Stimulated activated CD8-positive, alpha-beta memory T cell treated with anti-CD3 and anti-CD28 coated beads, Interleukin-15, amount 100 ng/mL, for 24 hours (primary cell): ENCODE measurements at regions not wholly inside any gene's neighbourhood (a gene's known extent, or its start where the extent isn't known, plus 50 kb on each side); places are given as distances from the start of the nearest gene placed in this dataset.
"Not testable (repeated sequence)": the region's sequence is repeated elsewhere in the genome, so short reads cannot be mapped to it uniquely, and the experiment has no call there.

Experiments
- DNase-seq: peaks from one replicate; pipeline ENCODE4 v3.0.0-alpha.2; 2020; ENCODE audit warnings: low read depth

- no peak for DNase-seq
Observed at GRCh38 chr3:159726231-159726964, 262.2 kb upstream of the IL12A start.

GRCh38 chr3:159727506-159727905 lies 261.1 kb upstream of the IL12A start:
- DNase-seq: no peak

- DNase-seq: no peak
Observed at GRCh38 chr3:159731254-159731653, 257.4 kb upstream of the IL12A start.

GRCh38 chr3:159732172-159733111 lies 256.2 kb upstream of the IL12A start:
- DNase-seq: no peak

GRCh38 chr3:159733194-159733860 lies 255.3 kb upstream of the IL12A start:
- DNase-seq: no peak

GRCh38 chr3:159734681-159735080 lies 254.0 kb upstream of the IL12A start:
- DNase-seq: no peak

GRCh38 chr3:159739166-159739565 lies 249.5 kb upstream of the IL12A start:
- no peak for DNase-seq

- no peak for DNase-seq
Observed at GRCh38 chr3:159739969-159740368, 248.7 kb upstream of the IL12A start.

- no peak for DNase-seq
Observed at GRCh38 chr3:159741281-159741680, 247.4 kb upstream of the IL12A start.

GRCh38 chr3:159748425-159748824 lies 240.2 kb upstream of the IL12A start:
- DNase-seq: no peak

GRCh38 chr3:159749406-159749805 lies 239.2 kb upstream of the IL12A start:
- DNase-seq: no peak

GRCh38 chr3:159751146-159751545 lies 237.5 kb upstream of the IL12A start:
- DNase-seq: no peak

- DNase-seq: no peak
Observed at GRCh38 chr3:159751752-159752151, 236.9 kb upstream of the IL12A start.

- not testable (repeated sequence) for DNase-seq
Observed at GRCh38 chr3:159756279-159757207, 232.1 kb upstream of the IL12A start.

GRCh38 chr3:159757341-159758060 lies 231.1 kb upstream of the IL12A start:
- no peak for DNase-seq

- no peak for DNase-seq
Observed at GRCh38 chr3:159760046-159760445, 228.6 kb upstream of the IL12A start.

GRCh38 chr3:159761369-159761768 lies 227.3 kb upstream of the IL12A start:
- no peak for DNase-seq

- DNase-seq: no peak
Observed at GRCh38 chr3:159761848-159762635, 226.6 kb upstream of the IL12A start.

GRCh38 chr3:159763011-159763601 lies 225.5 kb upstream of the IL12A start:
- DNase-seq: peak; percentile 1
